ENCODE measurements at regions not wholly inside any gene's neighbourhood (a gene's known extent, or its start where the extent isn't known, plus 50 kb on each side); places are given as distances from the start of the nearest gene placed in this dataset.

DNA sequence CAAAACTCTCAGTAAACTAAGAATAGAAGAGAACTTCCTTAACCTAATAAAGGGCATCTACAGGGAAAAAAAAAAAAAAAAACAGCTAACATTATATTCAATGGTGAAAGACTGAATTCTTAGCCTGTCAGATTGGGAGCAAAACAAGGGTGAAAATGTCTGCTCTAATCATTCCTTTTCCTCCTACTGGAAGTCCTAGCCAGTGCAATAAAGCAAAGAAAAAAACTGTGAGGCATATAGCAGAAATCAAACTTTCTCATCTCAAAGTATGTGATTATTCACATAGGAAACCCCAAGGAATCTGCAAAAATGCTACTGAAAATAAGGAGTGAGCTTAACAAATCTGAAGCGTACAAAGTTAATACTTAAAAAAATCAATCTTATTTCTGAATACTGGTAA lies 170.7 kb downstream of the NUAK1 start (continued):
- TF ChIP-seq, protein P1, sequence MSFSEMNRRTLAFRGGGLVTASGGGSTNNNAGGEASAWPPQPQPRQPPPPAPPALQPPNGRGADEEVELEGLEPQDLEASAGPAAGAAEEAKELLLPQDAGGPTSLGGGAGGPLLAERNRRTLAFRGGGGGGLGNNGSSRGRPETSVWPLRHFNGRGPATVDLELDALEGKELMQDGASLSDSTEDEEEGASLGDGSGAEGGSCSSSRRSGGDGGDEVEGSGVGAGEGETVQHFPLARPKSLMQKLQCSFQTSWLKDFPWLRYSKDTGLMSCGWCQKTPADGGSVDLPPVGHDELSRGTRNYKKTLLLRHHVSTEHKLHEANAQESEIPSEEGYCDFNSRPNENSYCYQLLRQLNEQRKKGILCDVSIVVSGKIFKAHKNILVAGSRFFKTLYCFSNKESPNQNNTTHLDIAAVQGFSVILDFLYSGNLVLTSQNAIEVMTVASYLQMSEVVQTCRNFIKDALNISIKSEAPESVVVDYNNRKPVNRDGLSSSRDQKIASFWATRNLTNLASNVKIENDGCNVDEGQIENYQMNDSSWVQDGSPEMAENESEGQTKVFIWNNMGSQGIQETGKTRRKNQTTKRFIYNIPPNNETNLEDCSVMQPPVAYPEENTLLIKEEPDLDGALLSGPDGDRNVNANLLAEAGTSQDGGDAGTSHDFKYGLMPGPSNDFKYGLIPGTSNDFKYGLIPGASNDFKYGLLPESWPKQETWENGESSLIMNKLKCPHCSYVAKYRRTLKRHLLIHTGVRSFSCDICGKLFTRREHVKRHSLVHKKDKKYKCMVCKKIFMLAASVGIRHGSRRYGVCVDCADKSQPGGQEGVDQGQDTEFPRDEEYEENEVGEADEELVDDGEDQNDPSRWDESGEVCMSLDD (CRISPR knock-in tag; IDR thresholded peaks at IDR 0.05; ENCODE audit: borderline replicate concordance), result no peak
- TF ChIP-seq, protein P2, sequence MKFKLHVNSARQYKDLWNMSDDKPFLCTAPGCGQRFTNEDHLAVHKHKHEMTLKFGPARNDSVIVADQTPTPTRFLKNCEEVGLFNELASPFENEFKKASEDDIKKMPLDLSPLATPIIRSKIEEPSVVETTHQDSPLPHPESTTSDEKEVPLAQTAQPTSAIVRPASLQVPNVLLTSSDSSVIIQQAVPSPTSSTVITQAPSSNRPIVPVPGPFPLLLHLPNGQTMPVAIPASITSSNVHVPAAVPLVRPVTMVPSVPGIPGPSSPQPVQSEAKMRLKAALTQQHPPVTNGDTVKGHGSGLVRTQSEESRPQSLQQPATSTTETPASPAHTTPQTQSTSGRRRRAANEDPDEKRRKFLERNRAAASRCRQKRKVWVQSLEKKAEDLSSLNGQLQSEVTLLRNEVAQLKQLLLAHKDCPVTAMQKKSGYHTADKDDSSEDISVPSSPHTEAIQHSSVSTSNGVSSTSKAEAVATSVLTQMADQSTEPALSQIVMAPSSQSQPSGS (CRISPR knock-in tag; IDR thresholded peaks at IDR 0.05), result no peak
- TF ChIP-seq RAD21 (CRISPR knock-in tag; IDR thresholded peaks at IDR 0.05) (no peak), MTA3 (CRISPR knock-in tag; IDR thresholded peaks at IDR 0.05) (no peak)

DNA sequence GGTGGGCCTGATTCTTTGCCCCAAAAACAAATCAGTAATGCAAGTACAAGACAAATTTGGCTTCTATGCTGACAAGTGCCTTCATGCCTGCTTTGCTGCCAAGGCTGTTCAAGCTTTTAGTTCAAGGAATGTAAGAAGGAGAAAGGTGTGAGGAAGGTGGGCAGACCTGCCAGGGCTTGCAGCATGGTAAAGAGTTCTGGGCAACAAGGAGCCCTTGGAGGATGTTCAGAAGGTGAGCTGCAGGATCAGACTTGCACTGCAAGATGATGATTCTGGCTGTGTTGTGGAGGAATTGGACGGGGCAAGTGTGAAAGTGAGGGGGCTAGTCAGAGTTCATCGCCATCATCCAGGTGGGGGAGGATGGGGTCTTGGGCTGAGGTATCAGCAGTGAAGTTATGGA lies 167.9 kb downstream of the NUAK1 start:
- ATAC-seq (no peak), DNase-seq (ENCODE audit: low spot score) (no peak), FAIRE-seq (no peak)
- BruUV-seq (replicated peaks), result no TSS peak
- whole genome bisulfite sequencing (ENCODE audit: low lambda C conversion rate), result 4% methylated on average over 2 of the region's 2 CpGs
- H4K20me1 ChIP-seq (ENCODE audit: insufficient read depth, low read length), result no peaks in the 10 kb centered on the region
- H3K9ac ChIP-seq (ENCODE audit: insufficient read depth, low read depth, low read length), result no peak overlapping the region
- H3K9me3 ChIP-seq (ENCODE audit: low read length), result no peaks in the 10 kb centered on the region
- H3K79me2 ChIP-seq (ENCODE audit: insufficient read depth, low read length), result no peaks in the 10 kb centered on the region
- TF ChIP-seq EP300 (IDR thresholded peaks at IDR 0.05; ENCODE audit: low read depth in 2 of 2, low read length in 2 of 2) (no peak), EP300 (CRISPR knock-in tag; IDR thresholded peaks at IDR 0.05; ENCODE audit: borderline replicate concordance) (no peak), ZNF17 (CRISPR knock-in tag; IDR thresholded peaks at IDR 0.05) (no peak), MLLT10 (CRISPR knock-in tag; IDR thresholded peaks at IDR 0.05) (no peak), SAFB2 (CRISPR knock-in tag; IDR thresholded peaks at IDR 0.05; ENCODE audit: borderline replicate concordance, low read depth) (no peak), ZNF629 (CRISPR knock-in tag; conservative IDR thresholded peaks at IDR 0.05) (no peak), ZSCAN12 (CRISPR knock-in tag; IDR thresholded peaks at IDR 0.05) (no peak), SETDB1 (CRISPR knock-in tag; IDR thresholded peaks at IDR 0.05; ENCODE audit: borderline replicate concordance) (no peak), TBX2 (CRISPR knock-in tag; IDR thresholded peaks at IDR 0.05; ENCODE audit: borderline replicate concordance) (no peak), SP5 (CRISPR knock-in tag; IDR thresholded peaks at IDR 0.05; ENCODE audit: borderline replicate concordance, low read depth) (no peak), MATR3 (CRISPR knock-in tag; IDR thresholded peaks at IDR 0.05) (no peak), ZNF205 (CRISPR knock-in tag; IDR thresholded peaks at IDR 0.05) (no peak), FOXC1 (CRISPR knock-in tag; IDR thresholded peaks at IDR 0.05; ENCODE audit: borderline replicate concordance) (no peak)
- TF ChIP-seq, protein P3, sequence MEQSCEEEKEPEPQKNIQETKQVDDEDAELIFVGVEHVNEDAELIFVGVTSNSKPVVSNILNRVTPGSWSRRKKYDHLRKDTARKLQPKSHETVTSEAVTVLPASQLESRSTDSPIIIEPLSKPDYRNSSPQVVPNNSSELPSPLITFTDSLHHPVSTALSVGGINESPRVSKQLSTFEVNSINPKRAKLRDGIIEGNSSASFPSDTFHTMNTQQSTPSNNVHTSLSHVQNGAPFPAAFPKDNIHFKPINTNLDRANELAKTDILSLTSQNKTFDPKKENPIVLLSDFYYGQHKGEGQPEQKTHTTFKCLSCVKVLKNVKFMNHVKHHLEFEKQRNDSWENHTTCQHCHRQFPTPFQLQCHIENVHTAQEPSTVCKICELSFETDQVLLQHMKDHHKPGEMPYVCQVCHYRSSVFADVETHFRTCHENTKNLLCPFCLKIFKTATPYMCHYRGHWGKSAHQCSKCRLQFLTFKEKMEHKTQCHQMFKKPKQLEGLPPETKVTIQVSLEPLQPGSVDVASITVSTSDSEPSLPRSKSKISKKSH (CRISPR knock-in tag; IDR thresholded peaks at IDR 0.05; ENCODE audit: borderline replicate concordance), result no peak
- ChIA-PET CTCF (ENCODE audit: low intra/inter-chr PET ratio, low total read pairs) (no interaction called here), POLR2A (no interaction called here)
- in situ Hi-C loops (cut with HindIII; ENCODE audit: extremely low pct_ligation_motif_present, low pct_unique_long_range_greater_than_20kb) (no loop called here), intact Hi-C loops (cut with micrococcal nuclease; ENCODE audit: unreplicated experiment) (no loop called here)
- peaks cover 0 to 2% of the 10 kb centered on the region in 2 experiments; a peak in 2 of 5 replicates for H3K27me3 ChIP-seq (ENCODE audit: control insufficient read depth in 1 of 2, insufficient read depth in 2 of 2, low read length in 2 of 2)
- H3K4me1 ChIP-seq (ENCODE audit: insufficient read depth, low read length), result no peaks in the 10 kb centered on the region
- H2AFZ ChIP-seq (ENCODE audit: low read length), result no peak overlapping the region
- H3K36me3 ChIP-seq (replicated peaks in 1 of 2; ENCODE audit: control insufficient read depth in 1 of 2, insufficient read depth in 2 of 2, low read length in 2 of 2), result no peaks in the 10 kb centered on the region
- H3K27ac ChIP-seq (ENCODE audit: extremely low read length, insufficient read depth, low read length), result no peak overlapping the region
- H3K4me3 ChIP-seq (replicated peaks in 1 of 3; ENCODE audit: insufficient read depth in 1 of 3, low read depth in 2 of 3, low read length in 3 of 3), result no peak overlapping the region
- H3K4me2 ChIP-seq (ENCODE audit: low read depth, low read length), result no peak overlapping the region
